Fibroblast of lung (primary cell): ENCODE measurements at regions not wholly inside any gene's neighbourhood (a gene's known extent, or its start where the extent isn't known, plus 50 kb on each side); places are given as distances from the start of the nearest gene placed in this dataset.

Experiments
- EZH2 ChIP-seq: IDR thresholded peaks from 2 replicates; pipeline ENCODE4 v1.5.1; 2012; ENCODE audit warnings: low read length, control low read depth, mild to moderate bottlenecking; ENCODE audit errors: missing control alignments
- TF ChIP-seq, protein P1 (sequence below), 2 donors: IDR thresholded peaks in 1 of 2; conservative IDR thresholded peaks in 1 of 2; 1 replicate in 1 of 2; 2 replicates in 1 of 2; pipeline ENCODE4 v1.5.1; 2011 to 2012; ENCODE audit warnings: low read length in 2 of 2, control low read depth in 1 of 2, inconsistent platforms in 1 of 2, low read depth in 1 of 2, mild to moderate bottlenecking in 1 of 2

- TF ChIP-seq, protein P1, sequence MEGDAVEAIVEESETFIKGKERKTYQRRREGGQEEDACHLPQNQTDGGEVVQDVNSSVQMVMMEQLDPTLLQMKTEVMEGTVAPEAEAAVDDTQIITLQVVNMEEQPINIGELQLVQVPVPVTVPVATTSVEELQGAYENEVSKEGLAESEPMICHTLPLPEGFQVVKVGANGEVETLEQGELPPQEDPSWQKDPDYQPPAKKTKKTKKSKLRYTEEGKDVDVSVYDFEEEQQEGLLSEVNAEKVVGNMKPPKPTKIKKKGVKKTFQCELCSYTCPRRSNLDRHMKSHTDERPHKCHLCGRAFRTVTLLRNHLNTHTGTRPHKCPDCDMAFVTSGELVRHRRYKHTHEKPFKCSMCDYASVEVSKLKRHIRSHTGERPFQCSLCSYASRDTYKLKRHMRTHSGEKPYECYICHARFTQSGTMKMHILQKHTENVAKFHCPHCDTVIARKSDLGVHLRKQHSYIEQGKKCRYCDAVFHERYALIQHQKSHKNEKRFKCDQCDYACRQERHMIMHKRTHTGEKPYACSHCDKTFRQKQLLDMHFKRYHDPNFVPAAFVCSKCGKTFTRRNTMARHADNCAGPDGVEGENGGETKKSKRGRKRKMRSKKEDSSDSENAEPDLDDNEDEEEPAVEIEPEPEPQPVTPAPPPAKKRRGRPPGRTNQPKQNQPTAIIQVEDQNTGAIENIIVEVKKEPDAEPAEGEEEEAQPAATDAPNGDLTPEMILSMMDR (conservative IDR thresholded peaks at IDR 0.05 in 1 of 2, IDR thresholded peaks at IDR 0.05 in 1 of 2; ENCODE audit: low read depth in 1 of 2, low read length in 2 of 2): no peak
- TF ChIP-seq EZH2: no peak
These were observed 209.1 kb upstream of the CDYL start for GRCh38 chr6:4567141-4567540.
